NB4 (cell line): ENCODE measurements at regions not wholly inside any gene's neighbourhood (a gene's known extent, or its start where the extent isn't known, plus 50 kb on each side); places are given as distances from the start of the nearest gene placed in this dataset.

Experiments used
- DNase-seq: peaks from one replicate; pipeline ENCODE4 v3.0.0; 2010; ENCODE audit warnings: low read depth
- H3K4me3 ChIP-seq: one replicate; pipeline ENCODE4 v1.5.1; 2011; ENCODE audit warnings: mild to moderate bottlenecking, low read depth, low read length, moderate library complexity
- CTCF ChIP-seq: IDR thresholded peaks from one replicate; pipeline ENCODE4 v1.5.1; 2012; ENCODE audit warnings: low read depth, low read length
- MAX ChIP-seq: IDR thresholded peaks from 2 replicates; pipeline ENCODE4 v1.6.1; 2011; ENCODE audit warnings: low read depth, low read length
- MYC ChIP-seq: IDR thresholded peaks from 2 replicates; pipeline ENCODE4 v1.6.1; 2011; ENCODE audit warnings: low read depth, low read length
- POLR2A ChIP-seq: IDR thresholded peaks from 2 replicates; pipeline ENCODE4 v1.6.1; 2011; ENCODE audit warnings: mild to moderate bottlenecking; ENCODE audit not compliant: insufficient read length; ENCODE audit errors: extremely low read depth

GRCh38 chr10:44458671-44459413 is 73.9 kb upstream of the CXCL12 start:
- no peak overlapping the region for H3K4me3 ChIP-seq
- no peak for DNase-seq
- TF ChIP-seq MAX (no peak), CTCF (no peak), POLR2A (no peak), MYC (no peak)

- DNase-seq = no peak
Measured at GRCh38 chr10:44459671-44460070, 74.8 kb upstream of the CXCL12 start.

GRCh38 chr10:44460416-44460815 is 75.5 kb upstream of the CXCL12 start:
- no peak for DNase-seq
- TF ChIP-seq POLR2A = no peak
- TF ChIP-seq CTCF = no peak
- no peak for TF ChIP-seq MYC
- TF ChIP-seq MAX = no peak
- no peak overlapping the region for H3K4me3 ChIP-seq

More at GRCh38 chr10:44459671-44460070, 74.8 kb upstream of the CXCL12 start:
- TF ChIP-seq CTCF (no peak), MAX (no peak), POLR2A (no peak), MYC (no peak)
- H3K4me3 ChIP-seq = no peak overlapping the region

- TF ChIP-seq CTCF (no peak), MAX (no peak), MYC (no peak)
- DNase-seq = no peak
- H3K4me3 ChIP-seq = no peak overlapping the region
Measured at GRCh38 chr10:44462338-44462914, 77.5 kb upstream of the CXCL12 start.

- DNase-seq = no peak
- no peak for TF ChIP-seq MAX
- TF ChIP-seq POLR2A = no peak
- no peak for TF ChIP-seq MYC
- TF ChIP-seq CTCF = no peak
- H3K4me3 ChIP-seq = no peak overlapping the region
Measured at GRCh38 chr10:44463511-44464121, 78.7 kb upstream of the CXCL12 start.
